HG03575 (cell line): ENCODE measurements at regions not wholly inside any gene's neighbourhood (a gene's known extent, or its start where the extent isn't known, plus 50 kb on each side); places are given as distances from the start of the nearest gene placed in this dataset.

Source experiments
- ATAC-seq: cut with Tn5 transposase; IDR thresholded peaks from one replicate; pipeline ENCODE4 v1.9.1; 2021; ENCODE audit not compliant: unreplicated experiment, insufficient number of reproducible peaks, low FRiP score; ENCODE audit errors: extremely low read depth

GRCh38 chr12:92213166-92213565 is 67.5 kb upstream of the BTG1 start:
- no peak for ATAC-seq

GRCh38 chr12:92210071-92210470 is 64.4 kb upstream of the BTG1 start:
- no peak for ATAC-seq

GRCh38 chr12:92208613-92209121 is 63.0 kb upstream of the BTG1 start:
- ATAC-seq = peak; percentile 70

GRCh38 chr12:92206596-92206995 is 61.0 kb upstream of the BTG1 start:
- no peak for ATAC-seq

- ATAC-seq = no peak
Observed at GRCh38 chr12:92206011-92206410, 60.4 kb upstream of the BTG1 start.

GRCh38 chr12:92199819-92200576 is 54.4 kb upstream of the BTG1 start:
- no peak for ATAC-seq

- no peak for ATAC-seq
Observed at GRCh38 chr12:92197815-92198214, 52.2 kb upstream of the BTG1 start.

- no peak for ATAC-seq
Observed at GRCh38 chr12:92196368-92196767, 50.7 kb upstream of the BTG1 start.
